Esophagus muscularis mucosa (tissue), 4 donors: ENCODE measurements at regions not wholly inside any gene's neighbourhood (a gene's known extent, or its start where the extent isn't known, plus 50 kb on each side); places are given as distances from the start of the nearest gene placed in this dataset.

Source experiments
- DNase-seq: peaks from one replicate; pipeline ENCODE4 v3.0.0-alpha.2; 2017; ENCODE audit errors: extremely low spot score
- H3K27ac ChIP-seq, 4 donors: fragments of 200-600 bp; sonication (generic); replicated peaks in 1 of 4; 1 replicate in 3 of 4; 2 replicates in 1 of 4; pipeline ENCODE4 v1.5.1; 2016 to 2019; ENCODE audit warnings: mild to moderate bottlenecking in 1 of 4
- H3K27me3 ChIP-seq, 4 donors: fragments of 200-600 bp; sonication (generic); one replicate each; pipeline versions ENCODE4 v1.5.1 to v1.6.0; 2016 to 2019
- H3K36me3 ChIP-seq, 4 donors: fragments of 200-600 bp; sonication (generic); one replicate each; pipeline ENCODE4 v1.5.1; 2016 to 2019
- H3K4me1 ChIP-seq, 4 donors: fragments of 200-600 bp; sonication (generic); one replicate each; pipeline ENCODE4 v1.5.1; 2016 to 2019
- H3K4me3 ChIP-seq, 4 donors: fragments of 200-600 bp; sonication (generic); 1 replicate in 2 of 4; 2 replicates in 2 of 4; pipeline ENCODE4 v1.5.1; 2016 to 2019; ENCODE audit warnings: mild to moderate bottlenecking in 4 of 4, moderate library complexity in 1 of 4
- H3K9me3 ChIP-seq, 4 donors: fragments of 200-600 bp; sonication (generic); 1 replicate in 3 of 4; 2 replicates in 1 of 4; pipeline ENCODE4 v1.5.1; 2016 to 2019
- EP300 ChIP-seq: sonication (generic); formaldehyde crosslinking; IDR thresholded peaks from one replicate; pipeline ENCODE4 v1.6.1; 2017; ENCODE audit warnings: antibody characterized with exemption
- POLR2A ChIP-seq: fragments of 450-650 bp; IDR thresholded peaks from one replicate; pipeline ENCODE4 v1.6.1; 2017; ENCODE audit warnings: antibody characterized with exemption, moderate library complexity, mild to moderate bottlenecking, low read depth
- POLR2AphosphoS5 ChIP-seq, 2 donors: sonication (generic); formaldehyde crosslinking; IDR thresholded peaks; one replicate each; pipeline ENCODE4 v1.6.1; 2017; ENCODE audit warnings: antibody characterized with exemption in 2 of 2
- WGBS: methylation state at CpG from one replicate; pipeline ENCODE4 v1.1.5; 2018; 5-methylcytosine and 5-hydroxymethylcytosine counted together
- intact Hi-C: fragments of 100-400 bp; cut with DNase I; formaldehyde crosslinking; loops from one replicate; pipeline ENCODE4 v1.15.1; 2023
- TF ChIP-seq, protein P1 (sequence below), 3 experiments: fragments of 200-600 bp in 2 of 3; fragments of 450-650 bp in 1 of 3; sonication (generic) in 2 of 3; IDR thresholded peaks; one replicate each; pipeline ENCODE4 v1.5.1; 2017 to 2019; ENCODE audit warnings: antibody characterized with exemption in 3 of 3, mild to moderate bottlenecking in 2 of 3, moderate library complexity in 1 of 3

DNA sequence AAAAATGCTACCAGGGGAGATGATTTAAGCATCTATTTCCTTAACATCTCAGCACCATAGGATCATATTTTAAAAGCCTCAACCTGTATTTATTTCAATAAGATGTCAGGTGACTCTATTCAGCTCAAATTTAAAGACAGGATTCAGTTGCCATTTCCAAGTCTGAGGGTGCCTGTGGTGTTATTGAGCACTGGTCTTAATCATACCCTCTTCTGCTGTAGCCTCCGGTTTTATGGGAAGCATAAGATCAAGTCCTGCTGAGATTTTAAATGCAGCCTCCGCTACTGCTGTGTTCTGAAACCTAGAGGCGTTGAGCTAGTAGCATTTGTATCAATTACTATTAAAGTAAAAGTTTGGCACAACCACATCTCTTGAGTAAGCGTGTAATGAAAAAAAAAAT, 185.7 kb upstream of the NWD2 start:
- WGBS, result 90% methylated on average over 4 of the region's 4 CpGs
- intact Hi-C loops, result no loop called here
- DNase-seq, result no peak
- TF ChIP-seq POLR2A (no peak), POLR2AphosphoS5 (IDR thresholded peaks at IDR 0.05) (no peak), EP300 (no peak)
- TF ChIP-seq, protein P1, sequence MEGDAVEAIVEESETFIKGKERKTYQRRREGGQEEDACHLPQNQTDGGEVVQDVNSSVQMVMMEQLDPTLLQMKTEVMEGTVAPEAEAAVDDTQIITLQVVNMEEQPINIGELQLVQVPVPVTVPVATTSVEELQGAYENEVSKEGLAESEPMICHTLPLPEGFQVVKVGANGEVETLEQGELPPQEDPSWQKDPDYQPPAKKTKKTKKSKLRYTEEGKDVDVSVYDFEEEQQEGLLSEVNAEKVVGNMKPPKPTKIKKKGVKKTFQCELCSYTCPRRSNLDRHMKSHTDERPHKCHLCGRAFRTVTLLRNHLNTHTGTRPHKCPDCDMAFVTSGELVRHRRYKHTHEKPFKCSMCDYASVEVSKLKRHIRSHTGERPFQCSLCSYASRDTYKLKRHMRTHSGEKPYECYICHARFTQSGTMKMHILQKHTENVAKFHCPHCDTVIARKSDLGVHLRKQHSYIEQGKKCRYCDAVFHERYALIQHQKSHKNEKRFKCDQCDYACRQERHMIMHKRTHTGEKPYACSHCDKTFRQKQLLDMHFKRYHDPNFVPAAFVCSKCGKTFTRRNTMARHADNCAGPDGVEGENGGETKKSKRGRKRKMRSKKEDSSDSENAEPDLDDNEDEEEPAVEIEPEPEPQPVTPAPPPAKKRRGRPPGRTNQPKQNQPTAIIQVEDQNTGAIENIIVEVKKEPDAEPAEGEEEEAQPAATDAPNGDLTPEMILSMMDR (IDR thresholded peaks at IDR 0.05), result no peak
- no peaks in the 10 kb centered on the region for H3K36me3 ChIP-seq
- no peaks in the 10 kb centered on the region for H3K4me1 ChIP-seq
- H3K27ac ChIP-seq, result no peak overlapping the region
- H3K9me3 ChIP-seq, result no peaks in the 10 kb centered on the region
- H3K27me3 ChIP-seq, result no peaks in the 10 kb centered on the region
- no peak overlapping the region for H3K4me3 ChIP-seq

DNA sequence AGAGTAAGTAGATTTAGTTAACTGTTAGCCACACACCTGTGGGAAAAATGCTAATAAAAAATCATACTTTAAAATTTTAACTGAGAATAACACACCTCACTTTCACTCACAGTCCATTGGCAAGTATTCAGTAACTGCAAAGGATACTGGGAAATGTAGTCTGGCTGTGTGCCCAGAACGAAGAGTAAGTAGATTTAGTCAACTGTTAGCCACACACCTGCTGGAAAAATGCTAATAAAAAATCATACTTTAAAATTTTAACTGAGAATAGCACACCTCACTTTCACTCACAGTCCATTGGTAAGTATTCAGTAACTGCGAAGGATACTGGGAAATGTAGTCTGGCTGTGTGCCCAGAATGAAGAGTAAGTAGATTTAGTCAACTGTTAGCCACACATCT, 178.4 kb upstream of the NWD2 start:
- 44% methylated on average over 2 of the region's 2 CpGs for WGBS
- Histone ChIP-seq H3K36me3 (no peaks in the 10 kb centered on the region), H3K4me3 (no peak overlapping the region), H3K27ac (no peak overlapping the region), H3K27me3 (no peaks in the 10 kb centered on the region), H3K9me3 (peaks cover 0 to 5% (median 2%) of the 10 kb centered on the region in 4 donors), H3K4me1 (no peaks in the 10 kb centered on the region)
- no peak for TF ChIP-seq POLR2A
- TF ChIP-seq POLR2AphosphoS5 (IDR thresholded peaks at IDR 0.05), result no peak
- TF ChIP-seq, protein P1 (IDR thresholded peaks at IDR 0.05), result no peak
- TF ChIP-seq EP300, result no peak
- DNase-seq, result no peak
- intact Hi-C loops, result no loop called here

GRCh38 chr4:37068580-37068979, 176.0 kb upstream of the NWD2 start:
- Histone ChIP-seq H3K27ac (no peak overlapping the region), H3K27me3 (no peaks in the 10 kb centered on the region), H3K4me3 (no peak overlapping the region), H3K9me3 (peaks cover 0 to 5% (median 2%) of the 10 kb centered on the region in 4 donors), H3K36me3 (no peaks in the 10 kb centered on the region), H3K4me1 (no peaks in the 10 kb centered on the region)
- no peak for TF ChIP-seq EP300
- TF ChIP-seq, protein P1 (IDR thresholded peaks at IDR 0.05), result no peak
- no peak for TF ChIP-seq POLR2A
- TF ChIP-seq POLR2AphosphoS5 (IDR thresholded peaks at IDR 0.05), result no peak
- WGBS, result 41% methylated on average over 5 of the region's 5 CpGs
- no peak for DNase-seq
- intact Hi-C loops, result no loop called here

DNA sequence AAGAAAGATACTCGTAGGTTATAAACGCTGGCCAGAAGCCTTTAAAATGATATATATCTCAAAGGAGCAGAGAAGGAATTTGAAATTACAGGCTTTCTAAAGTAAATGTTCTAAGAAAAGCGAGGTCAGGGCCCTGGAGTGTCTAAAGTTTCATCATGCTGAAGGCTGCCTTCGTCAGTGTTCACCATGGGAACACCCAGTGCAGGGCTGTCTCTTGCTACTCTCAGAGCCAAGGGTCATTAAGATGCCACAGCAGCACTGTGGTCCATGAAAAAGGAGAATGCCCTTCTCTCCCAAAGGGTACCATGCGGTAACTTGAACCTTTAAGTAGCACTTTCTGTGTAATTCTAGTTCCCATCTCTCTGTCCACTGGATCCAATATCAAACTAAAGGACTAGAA, 174.5 kb upstream of the NWD2 start:
- TF ChIP-seq POLR2AphosphoS5 (IDR thresholded peaks at IDR 0.05), result no peak
- TF ChIP-seq, protein P1 (IDR thresholded peaks at IDR 0.05), result no peak
- no peak for DNase-seq
- no peak overlapping the region for H3K4me3 ChIP-seq
- H3K4me1 ChIP-seq, result no peaks in the 10 kb centered on the region
- peaks cover 0 to 5% (median 2%) of the 10 kb centered on the region in 4 donors for H3K9me3 ChIP-seq
- H3K27me3 ChIP-seq, result no peaks in the 10 kb centered on the region
- intact Hi-C loops, result no loop called here
- no peaks in the 10 kb centered on the region for H3K36me3 ChIP-seq
- WGBS, result 67% methylated on average over 5 of the region's 5 CpGs
- H3K27ac ChIP-seq, result no peak overlapping the region

DNA sequence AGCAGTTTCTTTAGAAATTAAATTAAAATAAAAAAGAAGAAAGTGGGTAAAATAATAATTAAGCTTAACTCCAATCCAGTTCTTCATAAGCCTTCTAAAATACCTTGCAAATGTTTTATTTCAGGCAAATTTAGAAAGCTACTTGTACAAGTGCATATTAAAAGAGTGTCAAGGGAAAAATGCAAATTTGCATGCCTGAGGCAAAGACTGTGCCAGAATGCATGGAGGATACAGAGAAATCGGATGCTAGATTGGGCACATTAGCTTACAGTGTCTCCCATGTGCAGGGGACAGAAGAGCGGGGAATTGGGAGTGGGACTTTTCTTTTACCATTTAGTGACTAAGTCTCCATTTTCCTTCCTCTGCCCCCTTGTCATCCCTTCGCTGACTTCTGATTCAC, 173.0 kb upstream of the NWD2 start:
- TF ChIP-seq POLR2A (no peak), POLR2AphosphoS5 (IDR thresholded peaks at IDR 0.05) (no peak), EP300 (no peak)
- TF ChIP-seq, protein P1 (IDR thresholded peaks at IDR 0.05), result no peak
- intact Hi-C loops, result no loop called here
- Histone ChIP-seq H3K9me3 (peaks cover 0 to 5% (median 2%) of the 10 kb centered on the region in 4 donors), H3K4me1 (no peaks in the 10 kb centered on the region), H3K27me3 (no peaks in the 10 kb centered on the region), H3K4me3 (no peak overlapping the region), H3K36me3 (no peaks in the 10 kb centered on the region), H3K27ac (no peak overlapping the region)
- DNase-seq, result no peak
- WGBS, result 87% methylated on average over 3 of the region's 3 CpGs
